SH-SY5Y (cell line): ENCODE measurements at regions not wholly inside any gene's neighbourhood (a gene's known extent, or its start where the extent isn't known, plus 50 kb on each side); places are given as distances from the start of the nearest gene placed in this dataset.

Experiments
- GATA2 ChIP-seq: IDR thresholded peaks from 2 replicates; pipeline ENCODE4 v1.6.1; 2011; ENCODE audit warnings: mild to moderate bottlenecking, low read depth, low read length
- GATA3 ChIP-seq: IDR thresholded peaks from 2 replicates; pipeline ENCODE4 v1.6.1; 2011; ENCODE audit warnings: low read depth, mild to moderate bottlenecking, low read length, moderate library complexity

DNA sequence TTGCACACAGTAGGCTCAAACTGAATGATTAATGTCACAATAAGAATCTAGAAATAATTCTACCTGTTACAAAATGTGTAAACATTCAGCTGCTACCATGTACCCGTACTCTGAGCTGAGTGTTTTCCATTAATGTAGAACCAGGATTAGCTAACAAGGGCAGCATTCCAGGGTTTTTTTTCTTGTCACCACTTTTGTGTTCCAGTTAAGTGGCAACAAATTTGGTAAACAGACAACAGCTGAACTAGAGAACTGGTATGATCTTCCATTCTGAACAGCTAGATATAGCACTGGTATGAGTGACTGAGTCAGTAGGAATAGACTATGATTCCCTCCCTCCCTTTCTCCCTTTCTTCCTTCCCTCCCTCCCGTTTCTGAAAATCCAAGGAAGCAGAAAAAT, 229.4 kb downstream of the CD47 start:
- TF ChIP-seq GATA3 (no peak), GATA2 (no peak)
